ENCODE measurements at regions not wholly inside any gene's neighbourhood (a gene's known extent, or its start where the extent isn't known, plus 50 kb on each side); places are given as distances from the start of the nearest gene placed in this dataset.

DNA sequence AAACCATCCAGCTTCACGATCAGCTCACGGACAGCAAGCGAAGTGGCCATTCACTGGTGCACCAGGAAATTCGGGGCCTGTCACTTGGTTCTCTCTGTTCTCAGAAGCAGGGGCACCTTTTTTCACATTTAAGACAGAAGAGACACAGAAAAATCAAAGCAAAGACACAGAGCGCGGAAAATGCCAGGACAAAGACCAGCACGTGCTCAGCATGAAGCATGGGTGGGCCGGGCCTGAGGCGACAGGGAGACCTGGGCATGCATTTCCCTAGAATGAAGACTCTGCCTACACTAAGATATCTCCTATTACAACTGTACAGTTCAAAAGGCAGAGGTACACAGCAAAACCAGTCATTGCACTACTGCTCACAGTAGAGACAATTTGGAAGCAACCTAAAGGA is 117.4 kb upstream of the ID2 start:
- TF ChIP-seq POLR2AphosphoS5 (IDR thresholded peaks at IDR 0.05) = no peak
- TF ChIP-seq CTCF (IDR thresholded peaks at IDR 0.05) = no peak

Data from esophagus muscularis mucosa (tissue), 3 donors.